ENCODE measurements at regions not wholly inside any gene's neighbourhood (a gene's known extent, or its start where the extent isn't known, plus 50 kb on each side); places are given as distances from the start of the nearest gene placed in this dataset.

- WGBS, 3 donors = 73 to 85% (median 81%) methylated on average over 4 of the region's 4 CpGs
These were observed 225.2 kb downstream of the ZWINT start for GRCh38 chr10:56135828-56136227.

DNA sequence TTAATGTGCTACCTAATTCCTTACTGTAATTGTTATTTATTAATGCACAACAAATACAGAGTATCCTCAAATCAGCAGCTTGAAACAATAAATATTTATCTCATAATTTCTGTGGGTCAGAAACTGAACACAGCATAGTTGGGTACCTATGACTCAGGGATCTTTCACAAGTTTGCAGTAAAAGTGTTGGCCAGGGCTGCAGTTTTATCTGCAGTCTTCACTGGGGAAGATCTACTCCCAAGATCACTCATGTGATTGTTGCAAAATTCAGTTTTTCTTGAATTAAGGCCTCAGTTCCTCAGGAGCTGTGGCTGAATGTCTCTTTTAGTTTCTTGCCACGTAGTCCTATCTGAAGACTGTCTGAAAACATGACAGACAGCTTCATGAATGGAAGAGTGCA lies 237.8 kb downstream of the ZWINT start:
- Histone ChIP-seq H3K9me3 (no peaks in the 10 kb centered on the region), H3K4me1 (no peaks in the 10 kb centered on the region), H3K36me3 (ENCODE audit: insufficient read depth in 1 of 2, low read depth in 1 of 2) (no peaks in the 10 kb centered on the region), H3K27me3 (ENCODE audit: insufficient read depth in 3 of 3, low read length in 2 of 3) (no peaks in the 10 kb centered on the region), H3K4me3 (no peak overlapping the region), H3K27ac (no peak overlapping the region)
- DNase-seq (no peak), ATAC-seq (no peak)
- intact Hi-C loops (cut with DNase I) = no loop called here
- TF ChIP-seq, protein P1, sequence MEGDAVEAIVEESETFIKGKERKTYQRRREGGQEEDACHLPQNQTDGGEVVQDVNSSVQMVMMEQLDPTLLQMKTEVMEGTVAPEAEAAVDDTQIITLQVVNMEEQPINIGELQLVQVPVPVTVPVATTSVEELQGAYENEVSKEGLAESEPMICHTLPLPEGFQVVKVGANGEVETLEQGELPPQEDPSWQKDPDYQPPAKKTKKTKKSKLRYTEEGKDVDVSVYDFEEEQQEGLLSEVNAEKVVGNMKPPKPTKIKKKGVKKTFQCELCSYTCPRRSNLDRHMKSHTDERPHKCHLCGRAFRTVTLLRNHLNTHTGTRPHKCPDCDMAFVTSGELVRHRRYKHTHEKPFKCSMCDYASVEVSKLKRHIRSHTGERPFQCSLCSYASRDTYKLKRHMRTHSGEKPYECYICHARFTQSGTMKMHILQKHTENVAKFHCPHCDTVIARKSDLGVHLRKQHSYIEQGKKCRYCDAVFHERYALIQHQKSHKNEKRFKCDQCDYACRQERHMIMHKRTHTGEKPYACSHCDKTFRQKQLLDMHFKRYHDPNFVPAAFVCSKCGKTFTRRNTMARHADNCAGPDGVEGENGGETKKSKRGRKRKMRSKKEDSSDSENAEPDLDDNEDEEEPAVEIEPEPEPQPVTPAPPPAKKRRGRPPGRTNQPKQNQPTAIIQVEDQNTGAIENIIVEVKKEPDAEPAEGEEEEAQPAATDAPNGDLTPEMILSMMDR (IDR thresholded peaks at IDR 0.05) = no peak
- 28 to 38% (median 37%) methylated on average over 1 of the region's 1 CpG for WGBS, 3 donors

More at GRCh38 chr10:56135828-56136227, 225.2 kb downstream of the ZWINT start:
- Histone ChIP-seq H3K4me1 (no peaks in the 10 kb centered on the region), H3K36me3 (ENCODE audit: insufficient read depth in 1 of 2, low read depth in 1 of 2) (no peaks in the 10 kb centered on the region), H3K27me3 (ENCODE audit: insufficient read depth in 3 of 3, low read length in 2 of 3) (no peaks in the 10 kb centered on the region), H3K27ac (no peak overlapping the region), H3K9me3 (no peaks in the 10 kb centered on the region), H3K4me3 (no peak overlapping the region)
- DNase-seq (no peak), ATAC-seq (no peak)
- intact Hi-C loops (cut with DNase I) = no loop called here
- TF ChIP-seq, protein P1 (IDR thresholded peaks at IDR 0.05) = no peak

DNA sequence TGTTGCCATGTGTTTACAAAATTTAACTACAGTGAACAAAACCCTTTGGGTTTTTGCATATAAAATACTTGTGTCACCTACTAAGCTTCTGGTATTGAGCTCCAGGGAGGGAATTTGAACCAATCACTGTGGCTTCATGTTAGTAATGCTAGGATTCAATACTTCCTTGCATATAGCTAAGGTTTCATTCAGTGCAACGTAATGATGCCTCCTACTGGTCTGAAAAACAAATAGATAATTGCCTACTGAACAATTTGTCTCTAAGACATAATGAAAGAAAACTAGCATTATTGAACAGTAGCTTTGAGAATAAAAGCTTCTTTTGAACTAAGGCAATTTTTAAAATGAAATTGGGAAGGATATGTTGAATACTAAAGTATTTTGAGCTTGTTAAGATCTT lies 244.4 kb downstream of the ZWINT start:
- Histone ChIP-seq H3K27me3 (ENCODE audit: insufficient read depth in 3 of 3, low read length in 2 of 3) (no peaks in the 10 kb centered on the region), H3K4me3 (no peak overlapping the region), H3K27ac (no peak overlapping the region), H3K4me1 (no peaks in the 10 kb centered on the region), H3K9me3 (no peaks in the 10 kb centered on the region), H3K36me3 (ENCODE audit: insufficient read depth in 1 of 2, low read depth in 1 of 2) (no peaks in the 10 kb centered on the region)
- 7 to 19% (median 7%) methylated on average over 1 of the region's 1 CpG for WGBS, 3 donors
- DNase-seq (no peak), ATAC-seq (no peak)
- intact Hi-C loops (cut with DNase I) = no loop called here
- TF ChIP-seq, protein P1 (IDR thresholded peaks at IDR 0.05) = no peak

DNA sequence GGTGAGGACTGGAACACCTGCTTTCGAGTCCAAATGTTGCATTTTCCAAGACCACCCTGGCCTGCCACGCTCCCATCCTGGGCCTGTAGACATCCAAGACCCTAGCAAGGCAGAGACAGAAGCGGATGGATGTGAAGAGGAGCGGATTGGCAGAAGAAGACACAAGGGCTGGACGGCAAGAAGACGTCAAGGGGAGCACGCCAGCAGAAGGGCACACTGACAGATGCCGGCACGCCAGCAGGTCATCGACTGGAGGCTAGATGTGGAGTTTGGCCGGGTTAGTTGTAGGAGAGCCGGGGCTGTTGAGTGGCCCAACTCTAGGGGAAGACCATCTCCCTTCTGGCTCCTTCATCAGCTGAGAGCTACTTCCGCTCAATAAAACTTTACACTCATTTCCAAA lies 251.6 kb downstream of the ZWINT start:
- TF ChIP-seq, protein P1 (IDR thresholded peaks at IDR 0.05) = no peak
- Histone ChIP-seq H3K27me3 (ENCODE audit: insufficient read depth in 3 of 3, low read length in 2 of 3) (no peaks in the 10 kb centered on the region), H3K4me3 (no peak overlapping the region), H3K36me3 (ENCODE audit: insufficient read depth in 1 of 2, low read depth in 1 of 2) (no peaks in the 10 kb centered on the region), H3K4me1 (no peaks in the 10 kb centered on the region), H3K27ac (no peak overlapping the region), H3K9me3 (no peaks in the 10 kb centered on the region)
- WGBS, 3 donors = 86 to 90% (median 87%) methylated on average over 13 of the region's 13 CpGs
- DNase-seq = no peak
- ATAC-seq = no peak
- intact Hi-C loops (cut with DNase I) = no loop called here

DNA sequence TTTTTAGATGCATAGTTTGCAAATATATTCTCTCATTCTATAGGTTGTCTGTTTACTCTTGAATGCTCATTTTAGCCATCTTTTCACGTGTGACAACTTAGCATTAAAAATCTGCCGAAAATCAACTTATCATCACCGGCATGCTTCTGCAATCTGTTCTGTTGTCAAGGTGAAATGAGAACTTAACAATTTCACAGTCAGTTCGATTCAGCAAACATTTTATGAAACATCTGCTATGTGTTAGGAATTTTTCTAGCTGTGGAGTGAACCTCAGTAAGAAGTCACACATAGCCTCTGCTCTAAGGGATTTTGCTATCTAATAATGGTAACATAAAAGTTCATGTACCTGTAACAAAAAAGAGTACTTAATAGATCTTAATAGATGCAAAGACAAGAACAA lies 256.1 kb downstream of the ZWINT start:
- no peaks in the 10 kb centered on the region for H3K36me3 ChIP-seq (ENCODE audit: insufficient read depth in 1 of 2, low read depth in 1 of 2)
- DNase-seq = no peak
- TF ChIP-seq, protein P1 (IDR thresholded peaks at IDR 0.05) = no peak
- H3K27ac ChIP-seq = no peak overlapping the region
- intact Hi-C loops (cut with DNase I) = no loop called here
- WGBS, 3 donors = 55 to 67% (median 62%) methylated on average over 4 of the region's 4 CpGs
- no peak overlapping the region for H3K4me3 ChIP-seq
- no peaks in the 10 kb centered on the region for H3K27me3 ChIP-seq (ENCODE audit: insufficient read depth in 3 of 3, low read length in 2 of 3)
- ATAC-seq = no peak
- H3K9me3 ChIP-seq = no peaks in the 10 kb centered on the region
- no peaks in the 10 kb centered on the region for H3K4me1 ChIP-seq

Measured in psoas muscle (tissue), 7 donors.